ENCODE measurements at regions not wholly inside any gene's neighbourhood (a gene's known extent, or its start where the extent isn't known, plus 50 kb on each side); places are given as distances from the start of the nearest gene placed in this dataset.
A peak's percentile ranks its signal among the peaks of the same experiment; 100 is the strongest.

GRCh38 chrX:44459501-44459900, 83.2 kb downstream of the FUNDC1 start:
- WGBS, result 42% methylated on average over 5 of the region's 5 CpGs
- TF ChIP-seq JUND (IDR thresholded peaks at IDR 0.05) (peak; percentile 73 to 80), RXRA (IDR thresholded peaks at IDR 0.05) (peak in 1 of 2 donors; percentile 42), YY1 (IDR thresholded peaks at IDR 0.05) (peak; percentile 22), ZBTB33 (IDR thresholded peaks at IDR 0.05) (peak; percentile 16), MAX (IDR thresholded peaks at IDR 0.05) (peak; percentile 24), TAF1 (conservative IDR thresholded peaks at IDR 0.05) (no peak), HNF4A (conservative IDR thresholded peaks at IDR 0.05) (peak; percentile 63 to 70), ATF3 (IDR thresholded peaks at IDR 0.05) (no peak), REST (IDR thresholded peaks at IDR 0.05) (no peak), HNF4G (IDR thresholded peaks at IDR 0.05) (no peak)

GRCh38 chrX:44456685-44457084, 86.0 kb downstream of the FUNDC1 start:
- no peak for DNase-seq (ENCODE audit: low spot score)
- H3K9me3 ChIP-seq (ENCODE audit: control insufficient read depth in 4 of 4, low read length in 3 of 4), result no peaks in the 10 kb centered on the region
- H3K4me1 ChIP-seq (ENCODE audit: control insufficient read depth in 4 of 4, insufficient read depth in 4 of 4, low read length in 3 of 4), result peaks cover 0 to 2% (median 0%) of the 10 kb centered on the region in 4 donors
- H3K36me3 ChIP-seq (ENCODE audit: control insufficient read depth in 4 of 4, insufficient read depth in 3 of 4, low read depth in 1 of 4, low read length in 3 of 4), result no peaks in the 10 kb centered on the region
- TF ChIP-seq TAF1 (conservative IDR thresholded peaks at IDR 0.05) (no peak), CTCF (IDR thresholded peaks at IDR 0.05; ENCODE audit: low read depth, low read length, missing input control) (no peak), RAD21 (IDR thresholded peaks at IDR 0.05) (no peak)
- H3K4me3 ChIP-seq (ENCODE audit: low read depth in 1 of 3, low read length in 3 of 3), result no peak overlapping the region
- no peaks in the 10 kb centered on the region for H3K27me3 ChIP-seq (ENCODE audit: control insufficient read depth in 4 of 4, insufficient read depth in 4 of 4, low read length in 3 of 4)
- no peak overlapping the region for H3K9ac ChIP-seq (ENCODE audit: low read depth in 1 of 2, low read length in 2 of 2)
- WGBS, result 86% methylated on average over 4 of the region's 4 CpGs
- H3K27ac ChIP-seq (ENCODE audit: low read depth in 1 of 2, low read length in 2 of 2), result no peak overlapping the region

More at GRCh38 chrX:44459501-44459900, 83.2 kb downstream of the FUNDC1 start:
- H3K4me3 ChIP-seq (ENCODE audit: low read depth in 1 of 3, low read length in 3 of 3), result no peak overlapping the region
- H3K27ac ChIP-seq (ENCODE audit: low read depth in 1 of 2, low read length in 2 of 2), result peak overlapping the region in 1 of 2 donors; percentile 25
- H3K9ac ChIP-seq (ENCODE audit: low read depth in 1 of 2, low read length in 2 of 2), result no peak overlapping the region
- H3K9me3 ChIP-seq (ENCODE audit: control insufficient read depth in 4 of 4, low read length in 3 of 4), result no peaks in the 10 kb centered on the region
- no peak for DNase-seq (ENCODE audit: low spot score)
- peaks cover 0 to 2% (median 0%) of the 10 kb centered on the region in 4 donors for H3K4me1 ChIP-seq (ENCODE audit: control insufficient read depth in 4 of 4, insufficient read depth in 4 of 4, low read length in 3 of 4)
- no peaks in the 10 kb centered on the region for H3K27me3 ChIP-seq (ENCODE audit: control insufficient read depth in 4 of 4, insufficient read depth in 4 of 4, low read length in 3 of 4)
- no peaks in the 10 kb centered on the region for H3K36me3 ChIP-seq (ENCODE audit: control insufficient read depth in 4 of 4, insufficient read depth in 3 of 4, low read depth in 1 of 4, low read length in 3 of 4)
